ENCODE measurements at regions not wholly inside any gene's neighbourhood (a gene's known extent, or its start where the extent isn't known, plus 50 kb on each side); places are given as distances from the start of the nearest gene placed in this dataset.

- no peaks in the 10 kb centered on the region for H3K36me3 ChIP-seq
- no peak overlapping the region for H3K27ac ChIP-seq
- 80 to 83% (median 82%) methylated on average over 7 of the region's 7 CpGs for WGBS, 4 donors
- DNase-seq (no peak), ATAC-seq (no peak)
- TF ChIP-seq CTCF (IDR thresholded peaks at IDR 0.05) (no peak), POLR2A (IDR thresholded peaks at IDR 0.05) (no peak)
- peaks cover 0 to 12% (median 0%) of the 10 kb centered on the region in 9 donors for H3K27me3 ChIP-seq
- no peaks in the 10 kb centered on the region for H3K9me3 ChIP-seq
- intact Hi-C loops (cut with DNase I), result no loop called here
- H3K4me1 ChIP-seq, result no peaks in the 10 kb centered on the region
- no peak overlapping the region for H3K4me3 ChIP-seq
Observed at GRCh38 chr22:48247829-48248228, 1485.4 kb downstream of the TBC1D22A start.

- no peaks in the 10 kb centered on the region for H3K9me3 ChIP-seq
- no peak overlapping the region for H3K27ac ChIP-seq
- DNase-seq, result no peak
- no peak for ATAC-seq
- TF ChIP-seq POLR2A (IDR thresholded peaks at IDR 0.05), result no peak
- TF ChIP-seq CTCF (IDR thresholded peaks at IDR 0.05), result no peak
- intact Hi-C loops (cut with DNase I), result no loop called here
- no peak overlapping the region for H3K4me3 ChIP-seq
- WGBS, 4 donors, result 29 to 73% (median 64%) methylated on average over 2 of the region's 2 CpGs
- H3K4me1 ChIP-seq, result no peaks in the 10 kb centered on the region
- H3K36me3 ChIP-seq, result no peaks in the 10 kb centered on the region
- peaks cover 0 to 26% (median 0%) of the 10 kb centered on the region in 9 donors for H3K27me3 ChIP-seq
Observed at GRCh38 chr22:48245196-48245485, 1482.7 kb downstream of the TBC1D22A start.

- ATAC-seq (no peak), DNase-seq (no peak)
- Histone ChIP-seq H3K27me3 (peaks cover 0 to 32% (median 0%) of the 10 kb centered on the region in 9 donors), H3K27ac (no peak overlapping the region), H3K9me3 (no peaks in the 10 kb centered on the region), H3K4me1 (no peaks in the 10 kb centered on the region), H3K36me3 (no peaks in the 10 kb centered on the region), H3K4me3 (no peak overlapping the region)
- 88 to 93% (median 90%) methylated on average over 30 to 33 of the region's 33 CpGs for WGBS, 4 donors
- TF ChIP-seq CTCF (IDR thresholded peaks at IDR 0.05) (no peak), POLR2A (IDR thresholded peaks at IDR 0.05) (no peak)
- intact Hi-C loops (cut with DNase I), result no loop called here
Observed at GRCh38 chr22:48244388-48245195, 1482.1 kb downstream of the TBC1D22A start.

- no peak for TF ChIP-seq CTCF (IDR thresholded peaks at IDR 0.05)
- no peak for TF ChIP-seq POLR2A (IDR thresholded peaks at IDR 0.05)
- no peaks in the 10 kb centered on the region for H3K9me3 ChIP-seq
- 77 to 88% (median 86%) methylated on average over 7 of the region's 7 CpGs for WGBS, 4 donors
- no peak overlapping the region for H3K4me3 ChIP-seq
- H3K27me3 ChIP-seq, result peaks cover 0 to 44% (median 0%) of the 10 kb centered on the region in 9 donors
- no peak for ATAC-seq
- intact Hi-C loops (cut with DNase I), result no loop called here
- H3K27ac ChIP-seq, result no peak overlapping the region
- H3K36me3 ChIP-seq, result no peaks in the 10 kb centered on the region
- no peak for DNase-seq
- H3K4me1 ChIP-seq, result no peaks in the 10 kb centered on the region
Observed at GRCh38 chr22:48242461-48242864, 1480.0 kb downstream of the TBC1D22A start.

All from heart left ventricle (tissue), 16 donors.